RWPE2 (cell line): ENCODE measurements at regions not wholly inside any gene's neighbourhood (a gene's known extent, or its start where the extent isn't known, plus 50 kb on each side); places are given as distances from the start of the nearest gene placed in this dataset.

Experiments used
- ATAC-seq: fragments of 200-7000 bp; cut with Tn5 transposase; 3 replicates; pipeline ENCODE4 v1.9.1; 2021; ENCODE audit warnings: low read depth
- DNase-seq: peaks from one replicate; pipeline ENCODE4 v3.0.0-alpha.2; 2020; ENCODE audit warnings: low spot score
- H3K27ac ChIP-seq: fragments of 450-650 bp; 2 replicates; pipeline ENCODE4 v1.5.1; 2017; ENCODE audit warnings: mild to moderate bottlenecking; ENCODE audit not compliant: poor library complexity, severe bottlenecking
- H3K27me3 ChIP-seq: fragments of 250-450 bp; sonication (Bioruptor Pico); 2 replicates; pipeline ENCODE4 v1.5.1; 2021; ENCODE audit warnings: mild to moderate bottlenecking, moderate library complexity; ENCODE audit not compliant: insufficient read depth, poor library complexity, severe bottlenecking
- H3K36me3 ChIP-seq: fragments of 250-450 bp; sonication (Bioruptor Pico); 2 replicates; pipeline ENCODE4 v1.5.1; 2020; ENCODE audit warnings: low read depth, mild to moderate bottlenecking, moderate library complexity
- H3K4me1 ChIP-seq: fragments of 250-450 bp; sonication (Bioruptor Pico); 2 replicates; pipeline ENCODE4 v1.5.1; 2021; ENCODE audit warnings: mild to moderate bottlenecking, moderate library complexity; ENCODE audit not compliant: insufficient read depth, poor library complexity, severe bottlenecking
- H3K4me3 ChIP-seq: fragments of 250-450 bp; sonication (Bioruptor Pico); 2 replicates; pipeline ENCODE4 v1.5.1; 2021; ENCODE audit warnings: mild to moderate bottlenecking, moderate library complexity; ENCODE audit not compliant: severe bottlenecking
- H3K9me3 ChIP-seq: fragments of 250-450 bp; sonication (Bioruptor Pico); 2 replicates; pipeline ENCODE4 v1.5.1; 2021; ENCODE audit warnings: mild to moderate bottlenecking, moderate library complexity; ENCODE audit not compliant: severe bottlenecking
- CTCF ChIP-seq: fragments of 450-650 bp; IDR thresholded peaks from one replicate; pipeline ENCODE4 v1.5.1; 2017; ENCODE audit warnings: mild to moderate bottlenecking, moderate library complexity; ENCODE audit not compliant: poor library complexity, severe bottlenecking

- no peak for TF ChIP-seq CTCF
- H3K9me3 ChIP-seq: no peaks in the 10 kb centered on the region
- DNase-seq: no peak
- no peak overlapping the region for H3K27ac ChIP-seq
- no peak for ATAC-seq
- no peaks in the 10 kb centered on the region for H3K27me3 ChIP-seq
- H3K36me3 ChIP-seq: no peaks in the 10 kb centered on the region
- no peak overlapping the region for H3K4me3 ChIP-seq
- no peaks in the 10 kb centered on the region for H3K4me1 ChIP-seq
Observed at GRCh38 chr6:121540210-121540609, 104.8 kb downstream of the GJA1 start.

GRCh38 chr6:121544691-121545090 is 109.2 kb downstream of the GJA1 start:
- DNase-seq (no peak), ATAC-seq (no peak)
- TF ChIP-seq CTCF: no peak
- no peak overlapping the region for H3K4me3 ChIP-seq
- H3K9me3 ChIP-seq: no peaks in the 10 kb centered on the region
- H3K4me1 ChIP-seq: peaks cover 13% of the 10 kb centered on the region
- no peaks in the 10 kb centered on the region for H3K27me3 ChIP-seq
- H3K27ac ChIP-seq: no peak overlapping the region
- no peaks in the 10 kb centered on the region for H3K36me3 ChIP-seq

- DNase-seq (no peak), ATAC-seq (no peak)
- H3K9me3 ChIP-seq: no peaks in the 10 kb centered on the region
- H3K4me3 ChIP-seq: no peak overlapping the region
- H3K27me3 ChIP-seq: no peaks in the 10 kb centered on the region
- H3K4me1 ChIP-seq: peaks cover 22% of the 10 kb centered on the region
- no peak for TF ChIP-seq CTCF
- no peaks in the 10 kb centered on the region for H3K36me3 ChIP-seq
- H3K27ac ChIP-seq: no peak overlapping the region
Observed at GRCh38 chr6:121548131-121548530, 112.7 kb downstream of the GJA1 start.

GRCh38 chr6:121549736-121550135 is 114.3 kb downstream of the GJA1 start:
- Histone ChIP-seq H3K27ac (peak overlapping the region; percentile 20), H3K4me1 (peaks cover 22% of the 10 kb centered on the region), H3K4me3 (no peak overlapping the region), H3K36me3 (no peaks in the 10 kb centered on the region), H3K9me3 (no peaks in the 10 kb centered on the region), H3K27me3 (no peaks in the 10 kb centered on the region)
- TF ChIP-seq CTCF: no peak
- peak; percentile 100 for ATAC-seq
- no peak for DNase-seq

GRCh38 chr6:121550491-121551010 is 115.1 kb downstream of the GJA1 start:
- no peak for TF ChIP-seq CTCF
- no peak for DNase-seq
- Histone ChIP-seq H3K36me3 (no peaks in the 10 kb centered on the region), H3K9me3 (no peaks in the 10 kb centered on the region), H3K27ac (peak overlapping the region; percentile 20), H3K4me3 (no peak overlapping the region), H3K27me3 (no peaks in the 10 kb centered on the region), H3K4me1 (peaks cover 22% of the 10 kb centered on the region)
- no peak for ATAC-seq
